ENCODE measurements at regions not wholly inside any gene's neighbourhood (a gene's known extent, or its start where the extent isn't known, plus 50 kb on each side); places are given as distances from the start of the nearest gene placed in this dataset.
"Not testable (repeated sequence)": the region's sequence is repeated elsewhere in the genome, so short reads cannot be mapped to it uniquely, and the experiment has no call there.

GRCh38 chr11:114805431-114805830 lies 127.1 kb downstream of the NXPE2 start:
- DNase-seq (ENCODE audit: low read depth), result not testable (repeated sequence)

GRCh38 chr11:114811971-114812370 lies 133.6 kb downstream of the NXPE2 start:
- no peak for DNase-seq (ENCODE audit: low read depth)

GRCh38 chr11:114812733-114813132 lies 134.4 kb downstream of the NXPE2 start:
- DNase-seq (ENCODE audit: low read depth), result no peak

- DNase-seq (ENCODE audit: low read depth), result no peak
Measured at GRCh38 chr11:114813189-114813718, 134.9 kb downstream of the NXPE2 start.

GRCh38 chr11:114815176-114815575 lies 136.8 kb downstream of the NXPE2 start:
- no peak for DNase-seq (ENCODE audit: low read depth)

GRCh38 chr11:114815761-114816160 lies 137.4 kb downstream of the NXPE2 start:
- DNase-seq (ENCODE audit: low read depth), result no peak

GRCh38 chr11:114816791-114817190 lies 138.5 kb downstream of the NXPE2 start:
- DNase-seq (ENCODE audit: low read depth), result no peak

- DNase-seq (ENCODE audit: low read depth), result no peak
Measured at GRCh38 chr11:114818382-114818781, 140.1 kb downstream of the NXPE2 start.

GRCh38 chr11:114819028-114819427 lies 140.7 kb downstream of the NXPE2 start:
- DNase-seq (ENCODE audit: low read depth), result no peak

GRCh38 chr11:114820621-114821020 lies 142.3 kb downstream of the NXPE2 start:
- DNase-seq (ENCODE audit: low read depth), result no peak

- DNase-seq (ENCODE audit: low read depth), result no peak
Measured at GRCh38 chr11:114821621-114822412, 143.5 kb downstream of the NXPE2 start.

GRCh38 chr11:114826910-114827442 lies 148.6 kb downstream of the NXPE2 start:
- DNase-seq (ENCODE audit: low read depth), result no peak

GRCh38 chr11:114827736-114828135 lies 149.4 kb downstream of the NXPE2 start:
- DNase-seq (ENCODE audit: low read depth), result no peak

GRCh38 chr11:114832532-114833125 lies 154.3 kb downstream of the NXPE2 start:
- DNase-seq (ENCODE audit: low read depth), result no peak

- no peak for DNase-seq (ENCODE audit: low read depth)
Measured at GRCh38 chr11:114836161-114836560, 157.8 kb downstream of the NXPE2 start.

GRCh38 chr11:114844896-114845295 lies 166.6 kb downstream of the NXPE2 start:
- no peak for DNase-seq (ENCODE audit: low read depth)

- no peak for DNase-seq (ENCODE audit: low read depth)
Measured at GRCh38 chr11:114845766-114846415, 167.6 kb downstream of the NXPE2 start.

GRCh38 chr11:114846416-114846791 lies 168.1 kb downstream of the NXPE2 start:
- no peak for DNase-seq (ENCODE audit: low read depth)

- DNase-seq (ENCODE audit: low read depth), result no peak
Measured at GRCh38 chr11:114847306-114847975, 169.1 kb downstream of the NXPE2 start.

GRCh38 chr11:114848027-114848426 lies 169.7 kb downstream of the NXPE2 start:
- no peak for DNase-seq (ENCODE audit: low read depth)

- no peak for DNase-seq (ENCODE audit: low read depth)
Measured at GRCh38 chr11:114857281-114857680, 179.0 kb downstream of the NXPE2 start.

- no peak for DNase-seq (ENCODE audit: low read depth)
Measured at GRCh38 chr11:114864896-114865295, 186.6 kb downstream of the NXPE2 start.

Measured in CMK (cell line).